Fibroblast of the aortic adventitia (primary cell): ENCODE measurements at regions not wholly inside any gene's neighbourhood (a gene's known extent, or its start where the extent isn't known, plus 50 kb on each side); places are given as distances from the start of the nearest gene placed in this dataset.

Source experiments
- DNase-seq: peaks from one replicate; pipeline ENCODE4 v3.0.0-alpha.2; 2010; ENCODE audit warnings: low read depth
- H3K4me3 ChIP-seq: 2 replicates; pipeline ENCODE4 v1.5.1; 2011; ENCODE audit warnings: low read depth, mild to moderate bottlenecking, control low read depth, low read length, moderate library complexity
- CTCF ChIP-seq: IDR thresholded peaks from 2 replicates; pipeline ENCODE4 v1.5.1; 2011; ENCODE audit warnings: mild to moderate bottlenecking, low read length, control low read depth, inconsistent platforms; ENCODE audit not compliant: insufficient read depth

- DNase-seq, result no peak
- no peak overlapping the region for H3K4me3 ChIP-seq
- TF ChIP-seq CTCF, result no peak
These were observed 520.4 kb downstream of the TBC1D22A start for GRCh38 chr22:47282851-47283250.

GRCh38 chr22:47282366-47282765 is 519.9 kb downstream of the TBC1D22A start:
- no peak for DNase-seq
- H3K4me3 ChIP-seq, result no peak overlapping the region
- TF ChIP-seq CTCF, result no peak

GRCh38 chr22:47281126-47282106 is 519.0 kb downstream of the TBC1D22A start:
- H3K4me3 ChIP-seq, result no peak overlapping the region
- no peak for TF ChIP-seq CTCF
- DNase-seq, result peak; percentile 60

- no peak overlapping the region for H3K4me3 ChIP-seq
- no peak for DNase-seq
- no peak for TF ChIP-seq CTCF
These were observed 517.9 kb downstream of the TBC1D22A start for GRCh38 chr22:47280301-47280700.

- H3K4me3 ChIP-seq, result no peak overlapping the region
- no peak for TF ChIP-seq CTCF
- DNase-seq, result no peak
These were observed 517.3 kb downstream of the TBC1D22A start for GRCh38 chr22:47279746-47280145.

GRCh38 chr22:47279337-47279736 is 516.9 kb downstream of the TBC1D22A start:
- DNase-seq, result no peak
- no peak overlapping the region for H3K4me3 ChIP-seq
- TF ChIP-seq CTCF, result no peak
